Mesenteric fat pad (tissue), 1 donor: ENCODE measurements at regions not wholly inside any gene's neighbourhood (a gene's known extent, or its start where the extent isn't known, plus 50 kb on each side); places are given as distances from the start of the nearest gene placed in this dataset.

Experiments
- DNase-seq: peaks from one replicate; pipeline ENCODE4 v3.0.0-alpha.2; 2020; ENCODE audit warnings: low spot score
- donor health status: DM: yes; HTN: yes; CAD: no.

GRCh38 chr16:48441106-48441505 lies 55.9 kb upstream of the SIAH1 start:
- DNase-seq: peak; percentile 67

- DNase-seq: no peak
Measured at GRCh38 chr16:48438414-48438813, 53.2 kb upstream of the SIAH1 start.

DNA sequence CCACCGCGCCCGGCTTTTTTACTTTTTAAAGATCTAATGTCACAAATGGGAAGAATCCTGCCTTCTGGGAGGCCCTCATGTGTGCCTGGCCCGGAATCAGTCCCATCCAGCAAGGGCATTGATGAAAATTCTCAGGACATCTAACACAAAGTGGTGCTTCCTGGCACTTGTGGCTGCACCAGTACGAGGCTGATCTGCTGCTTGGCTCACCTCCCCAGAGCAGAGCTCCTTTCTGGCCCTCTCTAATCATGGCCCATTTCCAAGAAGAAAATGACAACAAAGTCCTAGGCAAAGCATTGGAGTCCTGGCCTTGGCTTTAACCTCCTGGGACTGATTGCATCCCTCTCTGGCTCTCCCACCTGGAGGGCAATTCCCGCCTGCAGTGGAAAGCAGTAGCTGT lies 50.7 kb upstream of the SIAH1 start:
- DNase-seq: no peak

GRCh38 chr16:48435318-48435680 lies 50.1 kb upstream of the SIAH1 start:
- no peak for DNase-seq
